SU-DHL-6 (cell line): ENCODE measurements at regions not wholly inside any gene's neighbourhood (a gene's known extent, or its start where the extent isn't known, plus 50 kb on each side); places are given as distances from the start of the nearest gene placed in this dataset.

Source experiments
- H2AFZ ChIP-seq: fragments of 200-600 bp; sonication (generic); 2 replicates; pipeline ENCODE4 v1.6.1; 2014; ENCODE audit warnings: low read depth, mild to moderate bottlenecking, moderate library complexity, mixed read lengths, antibody characterized with exemption, low read length; ENCODE audit not compliant: severe bottlenecking
- H3F3A ChIP-seq: fragments of 200-600 bp; shearing (Covaris generic); 2 replicates; pipeline ENCODE4 v1.6.0; 2016; ENCODE audit warnings: antibody characterized with exemption, mild to moderate bottlenecking; ENCODE audit not compliant: insufficient read depth
- H3K27ac ChIP-seq: fragments of 200-600 bp; sonication (generic); 2 replicates; pipeline ENCODE4 v1.5.1; 2016; ENCODE audit warnings: low read depth, mild to moderate bottlenecking, low read length, moderate library complexity, mixed read lengths
- H3K27me3 ChIP-seq: fragments of 200-600 bp; sonication (generic), shearing (Covaris generic); 2 replicates; pipeline ENCODE4 v1.6.0; 2014; ENCODE audit warnings: mild to moderate bottlenecking, low read length
- H3K36me3 ChIP-seq: fragments of 200-600 bp; sonication (generic); 2 replicates; pipeline ENCODE4 v1.6.1; 2014; ENCODE audit warnings: mild to moderate bottlenecking, low read length, mixed read lengths
- H3K4me2 ChIP-seq: fragments of 300-600, 200-600 bp; shearing (Covaris generic), sonication (generic); 2 replicates; pipeline ENCODE4 v1.6.0; 2014; ENCODE audit warnings: low read length, low read depth, mild to moderate bottlenecking; ENCODE audit not compliant: poor library complexity, severe bottlenecking
- H3K4me3 ChIP-seq: fragments of 200-600 bp; sonication (generic); 2 replicates; pipeline ENCODE4 v1.5.1; 2014; ENCODE audit warnings: antibody characterized with exemption, low read length, mild to moderate bottlenecking, mixed read lengths; ENCODE audit not compliant: insufficient read depth, poor library complexity, severe bottlenecking
- H3K79me2 ChIP-seq: fragments of 200-600 bp; sonication (generic); 2 replicates; pipeline ENCODE4 v1.6.1; 2014; ENCODE audit warnings: mild to moderate bottlenecking, low read length, moderate library complexity; ENCODE audit not compliant: insufficient read depth
- H3K9ac ChIP-seq: fragments of 200-600 bp; sonication (generic); 2 replicates; pipeline ENCODE4 v1.7.0; 2014; ENCODE audit warnings: mild to moderate bottlenecking, low read length
- H3K9me2 ChIP-seq: fragments of 200-600 bp; sonication (generic); replicated peaks from 2 replicates; pipeline ENCODE4 v1.6.1; 2014; ENCODE audit warnings: low read length; ENCODE audit not compliant: insufficient read depth
- H3K9me3 ChIP-seq: fragments of 200-600 bp; sonication (generic); 2 replicates; pipeline ENCODE4 v1.6.1; 2014; ENCODE audit warnings: low read length, mixed read lengths; ENCODE audit not compliant: insufficient read depth
- H4K20me1 ChIP-seq: fragments of 200-600 bp; sonication (generic); 2 replicates; pipeline ENCODE4 v1.6.1; 2014; ENCODE audit warnings: low read depth, mild to moderate bottlenecking, antibody characterized with exemption, low read length, moderate library complexity, mixed read lengths
- CTCF ChIP-seq: fragments of 200-600 bp; sonication (generic); IDR thresholded peaks from one replicate; pipeline ENCODE4 v1.5.1; 2017; ENCODE audit warnings: antibody characterized with exemption, mild to moderate bottlenecking, low read length, moderate library complexity; ENCODE audit not compliant: insufficient read depth, poor library complexity, severe bottlenecking
- EZH2phosphoT487 ChIP-seq: fragments of 200-600 bp; sonication (generic), shearing (Covaris generic); conservative IDR thresholded peaks from 2 replicates; pipeline ENCODE4 v1.6.1; 2018; ENCODE audit warnings: mild to moderate bottlenecking, antibody characterized with exemption, low read length, moderate library complexity, mixed read lengths

- Histone ChIP-seq H3K79me2 (no peaks in the 10 kb centered on the region), H3K36me3 (no peaks in the 10 kb centered on the region), H3K9ac (no peak overlapping the region), H3K4me3 (no peak overlapping the region), H2AFZ (no peak overlapping the region), H3K4me2 (no peak overlapping the region), H3F3A (no peaks in the 10 kb centered on the region), H3K27me3 (no peaks in the 10 kb centered on the region), H3K27ac (no peak overlapping the region), H3K9me3 (no peaks in the 10 kb centered on the region), H4K20me1 (no peaks in the 10 kb centered on the region), H3K9me2 (no peaks in the 10 kb centered on the region)
- TF ChIP-seq CTCF (no peak), EZH2phosphoT487 (no peak)
Measured at GRCh38 chr4:181637186-181638105, 605.8 kb upstream of the TENM3 start.

GRCh38 chr4:181643466-181643865 is 599.7 kb upstream of the TENM3 start:
- Histone ChIP-seq H3F3A (no peaks in the 10 kb centered on the region), H3K27ac (no peak overlapping the region), H3K9me3 (no peaks in the 10 kb centered on the region), H3K9ac (no peak overlapping the region), H3K79me2 (no peaks in the 10 kb centered on the region), H3K27me3 (no peaks in the 10 kb centered on the region), H3K4me3 (no peak overlapping the region), H3K36me3 (no peaks in the 10 kb centered on the region), H4K20me1 (no peaks in the 10 kb centered on the region), H2AFZ (no peak overlapping the region), H3K4me2 (no peak overlapping the region), H3K9me2 (no peaks in the 10 kb centered on the region)
- TF ChIP-seq CTCF (no peak), EZH2phosphoT487 (no peak)

GRCh38 chr4:181645489-181645888 is 597.7 kb upstream of the TENM3 start:
- Histone ChIP-seq H3K9ac (no peak overlapping the region), H3K4me3 (no peak overlapping the region)

More at GRCh38 chr4:181645489-181645888, 597.7 kb upstream of the TENM3 start:
- Histone ChIP-seq H4K20me1 (no peaks in the 10 kb centered on the region), H3F3A (no peaks in the 10 kb centered on the region), H2AFZ (no peak overlapping the region), H3K27me3 (no peaks in the 10 kb centered on the region), H3K79me2 (no peaks in the 10 kb centered on the region), H3K36me3 (no peaks in the 10 kb centered on the region), H3K9me2 (no peaks in the 10 kb centered on the region), H3K9me3 (no peaks in the 10 kb centered on the region), H3K4me2 (no peak overlapping the region), H3K27ac (no peak overlapping the region)
- no peak for TF ChIP-seq CTCF
- no peak for TF ChIP-seq EZH2phosphoT487
